ENCODE measurements at regions not wholly inside any gene's neighbourhood (a gene's known extent, or its start where the extent isn't known, plus 50 kb on each side); places are given as distances from the start of the nearest gene placed in this dataset.
"Not testable (repeated sequence)": the region's sequence is repeated elsewhere in the genome, so short reads cannot be mapped to it uniquely, and the experiment has no call there.

DNA sequence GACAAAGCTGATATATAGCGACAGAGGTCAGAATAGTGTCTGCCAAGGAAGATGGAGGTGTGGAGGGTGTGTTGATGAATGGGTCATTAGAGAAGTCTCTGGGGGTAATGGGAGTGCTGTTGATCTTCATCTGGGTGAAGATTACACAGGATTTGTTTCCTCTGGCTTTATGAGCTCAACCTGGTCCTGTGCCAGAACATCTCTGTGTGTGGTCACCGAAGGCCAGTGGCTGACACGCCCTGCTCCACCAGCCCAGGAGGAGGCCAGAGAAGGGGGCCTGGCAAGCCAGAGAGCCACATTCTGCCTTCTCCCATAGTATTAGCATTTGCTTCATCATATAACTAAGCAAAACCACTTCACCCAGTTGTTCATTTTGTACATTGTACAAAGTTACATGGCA, 121.1 kb downstream of the ZNF621 start:
- no peak for DNase-seq (ENCODE audit: low read depth in 2 of 2)

- DNase-seq (ENCODE audit: low read depth in 2 of 2) = no peak
Observed at GRCh38 chr3:40649346-40649745, 124.6 kb downstream of the ZNF621 start.

GRCh38 chr3:40652072-40652471, 127.3 kb downstream of the ZNF621 start:
- DNase-seq (ENCODE audit: low read depth in 2 of 2) = no peak

- DNase-seq (ENCODE audit: low read depth in 2 of 2) = no peak
Observed at GRCh38 chr3:40653001-40653400, 128.2 kb downstream of the ZNF621 start.

GRCh38 chr3:40653878-40654277, 129.1 kb downstream of the ZNF621 start:
- DNase-seq (ENCODE audit: low read depth in 2 of 2) = no peak

DNA sequence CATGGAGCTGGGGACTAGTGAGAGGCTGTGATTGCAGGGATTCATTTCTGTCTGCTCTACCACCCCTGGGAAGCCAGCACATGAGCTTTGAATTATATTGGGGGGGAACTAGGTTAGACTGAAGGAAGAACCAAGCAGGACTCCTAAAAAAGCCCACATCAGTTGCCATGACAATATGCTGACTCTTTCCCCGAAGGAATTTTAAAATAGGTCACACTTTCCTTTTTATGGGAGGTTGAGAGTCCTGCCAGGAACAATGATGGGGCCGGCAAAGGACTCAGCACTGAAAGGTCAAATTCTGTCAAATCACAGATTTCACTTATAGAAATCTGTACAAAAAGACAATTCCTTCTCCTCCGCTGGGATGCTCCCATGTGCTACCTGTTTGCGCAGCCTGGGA, 130.8 kb downstream of the ZNF621 start:
- no peak for DNase-seq (ENCODE audit: low read depth in 2 of 2)

DNA sequence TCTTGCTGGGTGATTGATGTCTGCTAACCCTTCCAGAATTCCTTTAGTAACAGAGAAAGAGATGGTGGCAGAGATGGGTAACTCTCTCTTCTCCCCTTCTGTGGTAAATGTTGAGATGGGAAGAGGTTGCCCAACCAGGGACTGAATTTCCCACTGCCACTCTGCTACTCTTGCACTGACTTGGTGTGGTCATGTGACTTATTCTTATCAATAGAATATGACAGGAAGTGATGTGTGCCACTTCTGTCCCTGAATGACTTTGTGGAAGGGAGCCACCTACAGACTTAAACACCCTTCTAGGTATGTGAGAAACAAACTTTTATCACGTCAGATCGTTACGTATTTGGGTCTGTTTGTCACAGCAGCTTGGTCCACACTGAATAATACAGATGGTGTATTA, 132.9 kb downstream of the ZNF621 start:
- no peak for DNase-seq (ENCODE audit: low read depth in 2 of 2)

- no peak for DNase-seq (ENCODE audit: low read depth in 2 of 2)
Observed at GRCh38 chr3:40658305-40658704, 133.5 kb downstream of the ZNF621 start.

GRCh38 chr3:40660554-40660953, 135.8 kb downstream of the ZNF621 start:
- DNase-seq (ENCODE audit: low read depth in 2 of 2) = no peak

GRCh38 chr3:40661284-40661683, 136.5 kb downstream of the ZNF621 start:
- DNase-seq (ENCODE audit: low read depth in 2 of 2) = no peak

DNA sequence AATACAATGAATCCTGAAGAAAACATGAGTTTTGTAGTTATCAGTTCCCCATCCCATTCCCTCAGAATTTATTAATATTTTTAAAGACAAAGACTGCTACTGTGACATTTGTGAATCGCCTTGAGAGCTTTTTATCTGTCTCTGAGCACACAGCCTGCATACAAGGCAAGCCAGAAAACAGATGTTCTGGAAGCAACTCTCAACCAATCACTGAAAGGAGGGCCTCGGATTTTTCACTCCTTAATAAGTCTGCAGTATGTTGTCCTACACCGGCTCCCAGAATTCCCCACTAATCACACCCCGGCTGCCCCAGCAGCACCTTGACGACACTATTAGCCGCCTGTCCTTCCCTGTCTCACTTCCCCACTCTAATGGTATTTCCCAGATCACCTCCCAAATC, 138.5 kb downstream of the ZNF621 start:
- DNase-seq (ENCODE audit: low read depth in 2 of 2) = no peak

DNA sequence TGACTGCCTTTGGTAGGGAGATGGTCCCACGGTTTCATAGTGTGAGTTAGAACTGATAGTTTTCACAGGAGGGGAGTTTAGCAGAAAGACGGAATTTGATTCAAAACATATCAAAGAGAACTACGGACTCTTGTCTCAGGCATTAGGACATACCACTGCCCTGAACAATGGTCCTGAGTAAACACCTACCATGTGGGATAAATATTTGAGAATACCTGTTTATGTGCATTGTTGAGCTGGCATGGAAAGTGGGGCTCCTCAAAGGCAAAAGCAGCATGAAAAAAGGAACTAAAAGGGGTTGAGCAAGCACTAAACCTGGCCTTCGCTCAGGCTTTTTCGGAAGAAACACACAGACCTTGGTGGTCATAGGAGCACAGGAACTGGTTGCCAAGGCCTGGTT, 144.4 kb downstream of the ZNF621 start:
- no peak for DNase-seq (ENCODE audit: low read depth in 2 of 2)

DNA sequence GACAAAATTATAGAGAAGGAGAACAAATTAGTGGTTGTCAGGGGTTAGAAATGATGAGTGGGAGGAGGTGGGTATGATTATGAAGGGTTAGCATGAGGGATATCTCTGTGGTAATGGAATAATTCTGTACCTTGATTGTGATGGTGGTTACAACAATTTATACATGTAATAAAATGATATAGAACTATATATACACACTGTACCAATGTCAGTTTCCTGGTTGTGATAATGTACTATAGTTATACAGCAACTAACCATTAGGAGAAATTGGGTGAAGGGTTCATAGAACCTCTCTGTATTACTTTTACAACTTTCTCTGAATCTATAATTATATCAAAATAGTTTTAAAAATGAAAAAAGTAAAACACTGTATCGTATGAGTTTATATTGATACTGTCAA, 148.1 kb downstream of the ZNF621 start:
- DNase-seq (ENCODE audit: low read depth in 2 of 2) = no peak

DNA sequence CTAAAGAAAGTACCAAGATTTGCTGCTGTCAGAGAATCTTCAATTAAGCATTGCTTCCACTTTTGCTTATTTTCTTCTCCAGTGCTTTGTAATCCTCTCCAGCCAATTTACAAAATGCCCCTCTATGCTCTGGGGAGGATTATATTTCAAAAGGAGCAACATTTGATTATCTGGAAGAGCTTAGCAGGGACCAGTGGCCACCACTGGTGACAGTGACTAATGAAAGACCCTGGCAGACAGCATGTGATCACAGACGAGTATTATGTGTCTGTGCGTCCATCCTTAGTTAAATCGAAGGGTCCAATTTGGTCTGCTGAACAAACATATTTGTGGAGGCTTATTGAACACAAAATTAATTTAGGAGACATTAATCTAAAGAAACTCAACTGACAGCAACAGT, 152.6 kb downstream of the ZNF621 start:
- DNase-seq (ENCODE audit: low read depth in 2 of 2) = no peak

- no peak for DNase-seq (ENCODE audit: low read depth in 2 of 2)
Observed at GRCh38 chr3:40677749-40678148, 153.0 kb downstream of the ZNF621 start.

- DNase-seq (ENCODE audit: low read depth in 2 of 2) = no peak
Observed at GRCh38 chr3:40679290-40679689, 154.5 kb downstream of the ZNF621 start.

DNA sequence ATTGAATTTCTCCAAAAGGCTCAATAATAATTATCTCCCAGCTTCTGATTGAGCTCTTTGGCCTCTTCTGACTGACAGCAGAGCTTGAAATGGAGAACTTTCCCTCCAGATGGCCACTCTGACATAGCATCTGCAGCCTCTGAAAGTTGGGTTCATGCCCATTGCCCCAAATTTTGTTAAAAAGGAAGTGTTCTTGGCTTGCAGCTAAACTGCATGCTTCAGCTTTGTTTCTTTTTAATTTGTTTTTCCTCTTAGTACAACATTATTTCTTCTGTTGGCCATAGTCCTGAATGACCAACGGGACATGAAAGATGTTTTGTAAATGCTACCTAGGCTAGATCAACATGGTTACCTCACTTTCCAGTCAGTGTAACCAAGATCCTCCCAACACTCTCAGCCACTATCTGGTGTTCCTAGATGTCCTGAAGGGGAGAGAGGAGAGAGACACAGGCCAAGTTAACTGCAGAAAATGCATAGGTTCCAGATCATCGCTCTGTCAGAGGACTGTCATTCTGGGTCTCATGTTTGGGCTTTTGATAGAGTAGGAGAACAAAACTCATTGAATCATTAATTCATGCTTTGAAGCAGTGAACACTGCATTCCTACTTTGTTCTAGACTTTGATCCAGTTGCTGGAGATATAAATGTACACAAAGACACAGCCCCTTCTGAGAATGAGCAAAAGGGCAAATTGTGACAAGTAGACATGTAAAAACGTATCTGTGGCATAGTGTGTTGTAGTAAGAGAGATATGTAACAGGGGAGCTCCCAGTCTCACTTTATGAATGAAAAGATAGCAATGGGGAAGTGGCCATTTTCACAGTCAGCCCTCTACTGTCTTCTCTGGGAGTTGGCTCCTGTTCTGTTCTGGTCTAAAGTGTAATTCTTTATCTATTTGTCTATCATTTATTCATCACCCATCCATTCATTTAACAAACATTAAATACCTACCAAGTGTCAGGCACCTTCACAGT, 156.2 kb downstream of the ZNF621 start:
- no peak for DNase-seq (ENCODE audit: low read depth in 2 of 2)

- DNase-seq (ENCODE audit: low read depth in 2 of 2) = no peak
Observed at GRCh38 chr3:40681658-40682055, 156.9 kb downstream of the ZNF621 start.

DNA sequence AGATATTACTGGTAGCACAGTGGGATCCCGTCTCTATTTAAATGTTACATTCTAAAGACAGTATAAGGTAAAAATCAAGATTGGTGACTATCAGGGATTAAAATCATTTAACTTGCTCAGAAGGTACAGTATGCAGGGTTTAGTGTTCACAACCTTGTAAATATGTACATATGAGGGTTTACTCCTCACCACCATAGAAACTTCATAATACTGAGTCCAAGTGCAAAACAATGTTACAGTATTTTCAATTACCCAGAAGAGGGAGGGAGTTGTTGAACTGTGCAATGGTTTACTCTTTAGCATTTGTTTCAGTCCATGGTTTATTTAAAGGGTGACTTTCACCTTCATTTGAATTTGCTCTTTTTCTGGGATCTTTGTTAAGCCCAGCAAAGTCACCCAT, 165.1 kb downstream of the ZNF621 start:
- DNase-seq (ENCODE audit: low read depth in 2 of 2) = no peak

GRCh38 chr3:40690749-40691451, 166.1 kb downstream of the ZNF621 start:
- DNase-seq (ENCODE audit: low read depth in 2 of 2) = no peak

- no peak for DNase-seq (ENCODE audit: low read depth in 2 of 2)
Observed at GRCh38 chr3:40691452-40691861, 166.7 kb downstream of the ZNF621 start.

- no peak for DNase-seq (ENCODE audit: low read depth in 2 of 2)
Observed at GRCh38 chr3:40695848-40696247, 171.1 kb downstream of the ZNF621 start.

DNA sequence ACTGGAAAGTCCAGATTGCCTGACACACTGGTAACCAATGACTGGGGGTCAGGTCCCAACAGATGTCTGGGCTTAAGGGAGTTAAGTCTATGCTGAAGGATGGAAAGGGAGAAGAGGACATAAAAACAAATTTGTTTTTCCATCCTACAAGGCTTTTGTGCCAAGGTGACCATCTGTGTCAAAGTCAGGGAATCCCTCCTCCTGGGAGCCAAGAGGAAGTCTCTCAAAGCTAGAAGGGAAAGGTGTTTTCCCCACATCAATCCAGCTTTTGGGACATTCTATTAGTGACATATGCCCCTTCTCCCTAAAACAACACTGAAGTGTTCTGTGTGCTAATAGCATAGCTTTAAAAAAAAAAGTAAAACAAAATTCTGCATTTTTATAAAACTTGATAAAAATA, 173.9 kb downstream of the ZNF621 start:
- DNase-seq (ENCODE audit: low read depth in 2 of 2) = not testable (repeated sequence)

Measured in stimulated activated CD4-positive, alpha-beta T cell treated with anti-CD3 and anti-CD28 coated beads, Interleukin-1b, Interleukin-23, amount 100 ng/mL, for 4 hours (primary cell).